Motor neuron (in vitro differentiated cells): ENCODE measurements at regions not wholly inside any gene's neighbourhood (a gene's known extent, or its start where the extent isn't known, plus 50 kb on each side); places are given as distances from the start of the nearest gene placed in this dataset.
"Not testable (repeated sequence)": the region's sequence is repeated elsewhere in the genome, so short reads cannot be mapped to it uniquely, and the experiment has no call there.

Experiments
- ATAC-seq, 8 experiments: fragments of 200-7000 bp; cut with Tn5 transposase; replicated peaks in 6 of 8; 2 replicates each; pipeline ENCODE4 v1.8.0; 2021; ENCODE audit warnings: mild to moderate bottlenecking in 8 of 8, moderate library complexity in 8 of 8
- H3K27ac ChIP-seq, 2 donors: fragments of 250-450 bp; sonication (Bioruptor Pico); 2 replicates each; pipeline ENCODE4 v1.9.0; 2021; ENCODE audit warnings: antibody characterized with exemption in 2 of 2, mild to moderate bottlenecking in 2 of 2, moderate library complexity in 1 of 2
- H3K4me1 ChIP-seq, 2 donors: fragments of 250-450 bp; sonication (Bioruptor Pico); replicated peaks in 1 of 2; 2 replicates each; pipeline ENCODE4 v1.6.1; 2021; ENCODE audit warnings: antibody characterized with exemption in 2 of 2, mild to moderate bottlenecking in 2 of 2, moderate library complexity in 1 of 2
- H3K4me3 ChIP-seq, 5 donors: fragments of 250-450 bp; sonication (Bioruptor Pico); 2 replicates each; pipeline ENCODE4 v1.9.0; 2021; ENCODE audit warnings: antibody characterized with exemption in 5 of 5, mild to moderate bottlenecking in 5 of 5, moderate library complexity in 4 of 5
- WGBS, 10 experiments: fragments of 450-650 bp; shearing (Covaris generic); methylation state at CpG; one replicate each; pipeline ENCODE4 v1.0.0; 2022; 5-methylcytosine and 5-hydroxymethylcytosine counted together
- in situ Hi-C, 9 experiments: fragments of 400-800 bp; cut with MboI; loops; one replicate each; pipeline ENCODE4 v1.15.0; 2021; ENCODE audit warnings: low sequenced_read_pairs in 9 of 9, low pct_unique_long_range_greater_than_20kb in 2 of 9; ENCODE audit not compliant: unreplicated experiment in 9 of 9

DNA sequence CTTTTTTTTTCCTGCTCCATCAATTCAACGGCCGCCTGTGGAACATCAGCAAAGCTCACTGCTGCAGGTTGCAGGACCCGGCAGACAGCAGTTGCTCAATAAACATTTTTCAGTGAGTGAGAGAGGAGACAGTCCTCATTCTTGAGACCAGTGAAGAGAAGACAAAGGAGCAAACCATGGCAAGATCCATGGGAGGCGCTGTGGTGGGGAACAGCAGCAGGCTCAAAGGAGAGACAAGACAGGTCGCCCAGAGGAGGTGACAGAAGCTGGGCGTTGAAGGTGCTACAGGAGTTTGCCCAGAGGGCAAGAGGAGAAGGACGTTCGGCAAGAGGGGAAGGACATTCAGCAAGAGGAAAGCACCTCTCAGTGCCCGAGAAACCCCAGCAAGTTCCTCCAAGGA, 74.5 kb upstream of the FGFR2 start:
- 31 to 100% (median 75%) methylated on average over 1 to 6 of the region's 9 CpGs for WGBS, 10 experiments
- Histone ChIP-seq H3K27ac (no peak overlapping the region), H3K4me1 (peaks cover 14 to 15% of the 10 kb centered on the region in 2 donors), H3K4me3 (no peak overlapping the region)
- no peak for ATAC-seq
- in situ Hi-C loops, result no loop called here

DNA sequence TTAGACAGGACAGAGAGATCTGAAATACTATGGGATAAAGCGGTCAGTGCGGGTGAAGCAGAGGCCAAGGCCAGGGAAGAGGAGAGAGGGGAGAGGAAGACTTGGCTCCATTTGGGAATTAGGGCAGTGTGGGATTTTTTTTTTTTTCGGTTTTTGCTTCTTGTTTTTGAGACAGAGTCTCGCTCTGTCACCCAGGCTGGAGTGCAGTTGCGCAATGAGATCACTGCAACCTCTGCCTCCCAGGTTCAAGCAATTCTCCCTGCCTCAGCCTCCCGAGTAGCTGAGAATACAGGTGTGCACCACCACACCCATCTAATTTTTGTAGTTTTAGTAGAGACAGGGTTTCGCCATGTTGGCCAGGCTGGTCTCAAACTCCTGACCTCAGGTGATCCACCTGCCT, 71.6 kb upstream of the FGFR2 start:
- not testable (repeated sequence) for H3K27ac ChIP-seq, ATAC-seq
- 0 to 100% (median 97%) methylated on average over 1 to 6 of the region's 7 CpGs; no CpG with 5 or more reads in 3 of the 10 experiments for WGBS, 10 experiments

GRCh38 chr10:121669028-121669374, 70.8 kb upstream of the FGFR2 start:
- in situ Hi-C loops, result no loop called here
- Histone ChIP-seq H3K4me1 (peaks cover 18% of the 10 kb centered on the region in 2 donors), H3K4me3 (no peak overlapping the region), H3K27ac (peak overlapping the region in 1 of 2 donors; percentile 87)
- WGBS, 10 experiments, result 29 to 93% (median 63%) methylated on average over 1 to 5 of the region's 6 CpGs; no CpG with 5 or more reads in 3 of the 10 experiments
- peak in 4 of 8 experiments; percentile 20 to 79 (median 31) for ATAC-seq

More for the DNA sequence above, 71.6 kb upstream of the FGFR2 start:
- H3K4me1 ChIP-seq, result peaks cover 18% of the 10 kb centered on the region in 2 donors
- H3K4me3 ChIP-seq, in situ Hi-C loops: not testable (repeated sequence)

DNA sequence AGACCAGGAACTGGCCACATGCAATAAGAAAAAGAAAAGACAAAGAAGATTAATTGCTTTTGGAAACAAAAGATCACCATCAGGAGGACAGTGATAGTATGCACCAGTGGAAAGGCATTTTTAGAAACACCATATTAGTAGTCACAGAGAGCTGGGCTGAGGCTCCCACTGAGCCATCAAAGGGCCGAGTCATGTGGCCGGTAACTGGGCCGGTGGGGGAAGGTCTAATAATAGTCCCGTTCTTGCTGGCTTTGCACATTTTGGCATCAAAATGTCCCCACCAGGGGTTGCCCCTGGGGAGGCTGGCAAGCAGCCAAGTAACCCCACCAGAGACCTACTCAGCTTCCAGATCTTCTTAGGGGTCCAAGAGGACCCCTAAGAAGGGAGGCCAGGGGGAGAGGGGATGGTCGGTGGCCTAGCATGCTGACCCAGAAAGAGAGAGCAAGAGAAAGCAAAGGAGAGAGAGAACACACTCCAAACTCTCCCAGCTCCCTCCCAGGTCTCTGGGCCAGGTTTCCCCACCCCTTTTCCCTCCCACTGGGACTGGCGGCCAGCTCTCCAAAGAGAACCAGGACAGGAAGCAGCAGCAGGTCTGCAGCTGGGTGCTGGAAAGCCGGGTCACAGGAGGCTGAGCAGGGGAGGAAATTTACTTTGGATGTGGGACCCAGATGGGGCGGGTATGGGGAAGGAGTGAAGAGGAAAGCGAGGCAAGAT, 70.2 kb upstream of the FGFR2 start:
- 0 to 30% (median 8%) methylated on average over 1 to 5 of the region's 9 CpGs; no CpG with 5 or more reads in 2 of the 10 experiments for WGBS, 10 experiments
- in situ Hi-C loops, result no loop called here
- peak overlapping the region; percentile 26 to 87 for H3K27ac ChIP-seq
- H3K4me1 ChIP-seq, result peaks cover 18% of the 10 kb centered on the region in 2 donors
- no peak overlapping the region for H3K4me3 ChIP-seq
- peak; percentile 62 to 96 (median 94) for ATAC-seq

DNA sequence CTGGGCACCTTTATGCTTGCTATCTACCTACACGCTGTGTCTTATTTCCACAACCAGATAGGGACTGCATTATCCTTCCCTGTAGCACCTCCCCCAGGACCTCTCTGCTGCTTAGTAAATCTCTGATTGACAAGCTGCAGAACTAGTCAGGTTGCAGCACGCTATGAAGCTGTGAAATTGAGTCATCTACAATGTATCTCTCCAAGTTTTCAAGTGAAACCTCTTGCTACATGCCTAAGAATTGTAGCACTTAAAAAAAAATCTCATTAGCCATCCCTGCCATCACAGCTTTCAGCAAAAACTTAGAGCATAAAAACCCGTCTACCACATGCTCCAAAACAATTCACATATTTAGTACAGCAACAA, 69.7 kb upstream of the FGFR2 start:
- Histone ChIP-seq H3K4me3 (no peak overlapping the region), H3K27ac (peak overlapping the region in 1 of 2 donors; percentile 87), H3K4me1 (peaks cover 18% of the 10 kb centered on the region in 2 donors)
- peak in 5 of 8 experiments; percentile 59 to 76 (median 68) for ATAC-seq
- in situ Hi-C loops, result no loop called here
- 0 to 80% (median 61%) methylated on average over 1 to 3 of the region's 3 CpGs; no CpG with 5 or more reads in 3 of the 10 experiments for WGBS, 10 experiments

DNA sequence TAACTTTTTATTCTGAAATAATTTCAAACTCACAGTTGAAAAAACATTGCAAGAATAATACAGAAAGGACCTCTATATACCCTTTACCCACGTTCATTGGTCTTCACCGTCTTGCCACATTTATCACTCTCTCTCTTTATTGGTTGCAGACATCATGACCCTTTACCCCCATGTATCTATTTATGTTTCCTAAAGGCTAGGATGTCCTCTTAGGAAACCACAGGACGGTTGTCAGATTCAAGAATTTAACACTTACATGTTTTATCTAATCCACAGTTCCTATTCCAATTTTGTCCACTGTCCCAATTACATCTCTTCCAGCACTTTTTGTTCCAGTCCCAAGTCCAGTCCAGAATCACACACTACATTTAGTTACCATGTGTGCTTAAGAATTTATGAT, 67.6 kb upstream of the FGFR2 start:
- 17 to 100% (median 79%) methylated on average over 1 to 3 of the region's 3 CpGs; no CpG with 5 or more reads in 1 of the 10 experiments for WGBS, 10 experiments

DNA sequence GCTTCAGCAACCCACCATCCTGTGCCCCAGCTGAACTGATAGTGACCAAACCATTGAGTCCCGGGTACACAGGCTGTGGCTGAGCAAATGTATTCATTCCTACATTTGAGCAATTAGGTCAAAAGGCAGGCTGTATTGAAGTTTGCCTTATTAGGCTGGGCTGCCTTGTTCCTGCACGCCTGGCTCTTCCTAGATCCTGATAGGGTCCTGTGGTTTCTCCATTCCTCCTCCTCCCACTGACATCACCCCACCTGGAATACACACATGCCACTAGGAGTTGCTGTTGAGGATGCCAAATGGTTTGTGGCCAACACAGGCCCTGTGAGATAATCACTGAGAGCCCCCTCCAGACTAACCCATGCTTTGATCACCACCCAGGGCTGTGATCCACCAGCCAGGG, 66.4 kb upstream of the FGFR2 start:
- no peak overlapping the region for H3K27ac ChIP-seq
- 0 to 100% (median 92%) methylated on average over 1 to 2 of the region's 2 CpGs; no CpG with 5 or more reads in 3 of the 10 experiments for WGBS, 10 experiments
- in situ Hi-C loops, result no loop called here
- H3K4me3 ChIP-seq, result no peak overlapping the region
- ATAC-seq, result no peak
- H3K4me1 ChIP-seq, result peaks cover 18% of the 10 kb centered on the region in 2 donors

More for the DNA sequence above, 67.6 kb upstream of the FGFR2 start:
- no peak overlapping the region for H3K4me3 ChIP-seq
- in situ Hi-C loops, result no loop called here
- ATAC-seq, result no peak
- peaks cover 18% of the 10 kb centered on the region in 2 donors for H3K4me1 ChIP-seq
- no peak overlapping the region for H3K27ac ChIP-seq

- no peak overlapping the region for H3K4me3 ChIP-seq
- peaks cover 8 to 9% of the 10 kb centered on the region in 2 donors for H3K4me1 ChIP-seq
- peak in 2 of 8 experiments; percentile 22 to 72 for ATAC-seq
- H3K27ac ChIP-seq, result no peak overlapping the region
- in situ Hi-C loops, result no loop called here
- 28 to 100% (median 63%) methylated on average over 1 to 11 of the region's 11 CpGs; no CpG with 5 or more reads in 2 of the 10 experiments for WGBS, 10 experiments
Observed at GRCh38 chr10:121662945-121663917, 65.0 kb upstream of the FGFR2 start.

DNA sequence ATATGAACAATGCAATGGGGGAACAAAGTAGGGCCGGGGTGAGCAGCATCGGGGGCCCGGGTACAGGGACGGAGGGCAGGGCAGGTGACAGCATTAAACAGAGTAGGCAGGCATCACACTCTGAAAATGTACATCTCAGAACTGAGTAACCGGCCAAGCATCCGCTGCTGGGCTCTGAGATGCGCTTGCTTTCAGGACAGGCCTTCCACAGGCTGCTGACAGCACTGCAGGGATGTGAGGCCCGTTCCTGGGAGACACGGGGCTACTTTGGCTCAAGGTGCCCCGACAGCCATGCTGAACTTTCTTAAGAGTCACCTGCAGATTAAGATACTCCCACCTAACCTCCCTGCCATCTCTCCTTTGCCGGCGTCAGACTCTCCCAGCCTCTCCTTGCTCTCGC, 64.3 kb upstream of the FGFR2 start:
- ATAC-seq, result no peak
- in situ Hi-C loops, result no loop called here
- no peak overlapping the region for H3K4me3 ChIP-seq
- peaks cover under 1 to 2% of the 10 kb centered on the region in 2 donors for H3K4me1 ChIP-seq
- 50 to 100% (median 91%) methylated on average over 2 to 6 of the region's 13 CpGs; no CpG with 5 or more reads in 4 of the 10 experiments for WGBS, 10 experiments
- H3K27ac ChIP-seq, result no peak overlapping the region

DNA sequence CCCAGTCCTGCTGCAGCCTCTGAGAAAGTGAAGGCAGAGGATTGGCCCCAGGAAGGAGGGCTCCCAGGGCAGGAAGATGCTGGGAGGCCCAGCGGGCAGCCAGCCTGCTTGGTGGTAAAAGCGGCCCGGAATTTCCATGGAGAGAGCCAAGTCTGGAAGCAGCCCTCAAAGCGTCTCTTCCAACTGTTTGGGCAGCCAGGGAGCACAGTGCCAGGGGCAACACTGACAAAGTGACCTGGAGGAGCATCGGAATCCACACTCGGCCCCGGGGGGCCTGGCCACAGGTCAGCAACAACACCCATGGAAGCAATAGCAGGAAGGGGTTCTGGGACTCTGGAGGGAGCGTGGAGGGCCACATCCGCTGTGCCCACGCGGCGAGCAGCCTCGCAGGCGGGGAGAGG, 63.2 kb upstream of the FGFR2 start:
- H3K4me1 ChIP-seq, result no peaks in the 10 kb centered on the region
- in situ Hi-C loops, result no loop called here
- no peak for ATAC-seq
- no peak overlapping the region for H3K27ac ChIP-seq
- WGBS, 10 experiments, result 20 to 94% (median 66%) methylated on average over 1 to 11 of the region's 14 CpGs; no CpG with 5 or more reads in 6 of the 10 experiments
- H3K4me3 ChIP-seq, result no peak overlapping the region

- WGBS, 10 experiments, result 20 to 100% (median 86%) methylated on average over 1 to 10 of the region's 10 CpGs; no CpG with 5 or more reads in 3 of the 10 experiments
- in situ Hi-C loops, result no loop called here
- Histone ChIP-seq H3K4me1 (no peaks in the 10 kb centered on the region), H3K27ac (no peak overlapping the region), H3K4me3 (no peak overlapping the region)
- ATAC-seq, result no peak
Observed at GRCh38 chr10:121659236-121659635, 61.0 kb upstream of the FGFR2 start.

GRCh38 chr10:121658611-121659010, 60.4 kb upstream of the FGFR2 start:
- Histone ChIP-seq H3K4me1 (no peaks in the 10 kb centered on the region), H3K4me3 (no peak overlapping the region), H3K27ac (no peak overlapping the region)
- in situ Hi-C loops, result no loop called here
- no peak for ATAC-seq
- WGBS, 10 experiments, result 5 to 100% (median 85%) methylated on average over 1 to 3 of the region's 3 CpGs; no CpG with 5 or more reads in 1 of the 10 experiments

- in situ Hi-C loops, result no loop called here
- ATAC-seq, result no peak
Observed at GRCh38 chr10:121658111-121658510, 59.9 kb upstream of the FGFR2 start.

More at GRCh38 chr10:121658111-121658510, 59.9 kb upstream of the FGFR2 start:
- no peak overlapping the region for H3K4me3 ChIP-seq
- no peak overlapping the region for H3K27ac ChIP-seq
- WGBS, 10 experiments, result 22 to 100% (median 91%) methylated on average over 1 to 5 of the region's 5 CpGs
- no peaks in the 10 kb centered on the region for H3K4me1 ChIP-seq
